ENCODE measurements at regions not wholly inside any gene's neighbourhood (a gene's known extent, or its start where the extent isn't known, plus 50 kb on each side); places are given as distances from the start of the nearest gene placed in this dataset.

DNA sequence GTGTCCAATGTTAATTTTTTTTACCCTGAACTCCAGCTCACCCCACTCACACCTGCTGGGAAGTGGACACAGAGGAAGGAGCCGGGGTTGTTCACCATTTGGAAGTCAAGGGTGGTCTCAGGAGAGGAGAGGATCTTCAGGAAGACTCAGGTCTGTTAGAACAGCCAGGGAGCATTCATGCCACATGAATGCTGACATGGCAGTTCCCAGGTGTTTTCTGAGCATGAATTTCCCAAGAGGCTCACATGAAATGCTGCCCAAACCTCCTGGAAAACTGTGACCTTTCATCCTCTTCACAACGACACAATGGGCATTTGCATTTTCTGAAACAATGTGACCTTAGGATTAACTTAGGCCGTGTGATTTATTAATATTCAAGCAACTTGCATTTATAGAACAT, 2409.2 kb downstream of the TP53TG3F start:
- TF ChIP-seq, protein P1, sequence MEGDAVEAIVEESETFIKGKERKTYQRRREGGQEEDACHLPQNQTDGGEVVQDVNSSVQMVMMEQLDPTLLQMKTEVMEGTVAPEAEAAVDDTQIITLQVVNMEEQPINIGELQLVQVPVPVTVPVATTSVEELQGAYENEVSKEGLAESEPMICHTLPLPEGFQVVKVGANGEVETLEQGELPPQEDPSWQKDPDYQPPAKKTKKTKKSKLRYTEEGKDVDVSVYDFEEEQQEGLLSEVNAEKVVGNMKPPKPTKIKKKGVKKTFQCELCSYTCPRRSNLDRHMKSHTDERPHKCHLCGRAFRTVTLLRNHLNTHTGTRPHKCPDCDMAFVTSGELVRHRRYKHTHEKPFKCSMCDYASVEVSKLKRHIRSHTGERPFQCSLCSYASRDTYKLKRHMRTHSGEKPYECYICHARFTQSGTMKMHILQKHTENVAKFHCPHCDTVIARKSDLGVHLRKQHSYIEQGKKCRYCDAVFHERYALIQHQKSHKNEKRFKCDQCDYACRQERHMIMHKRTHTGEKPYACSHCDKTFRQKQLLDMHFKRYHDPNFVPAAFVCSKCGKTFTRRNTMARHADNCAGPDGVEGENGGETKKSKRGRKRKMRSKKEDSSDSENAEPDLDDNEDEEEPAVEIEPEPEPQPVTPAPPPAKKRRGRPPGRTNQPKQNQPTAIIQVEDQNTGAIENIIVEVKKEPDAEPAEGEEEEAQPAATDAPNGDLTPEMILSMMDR (conservative IDR thresholded peaks at IDR 0.05; ENCODE audit: low read depth, low read length), result no peak
- no peak for TF ChIP-seq EZH2 (IDR thresholded peaks at IDR 0.05; ENCODE audit: borderline replicate concordance, low read depth, low read length, poor library complexity, severe bottlenecking)
